Panc1 (cell line): ENCODE measurements at regions not wholly inside any gene's neighbourhood (a gene's known extent, or its start where the extent isn't known, plus 50 kb on each side); places are given as distances from the start of the nearest gene placed in this dataset.

Experiments
- ATAC-seq: fragments of 200-7000 bp; cut with Tn5 transposase; 2 replicates; pipeline ENCODE4 v1.9.1; 2020; ENCODE audit warnings: mild to moderate bottlenecking, moderate library complexity
- BruUV-seq: library from RNA; stranded (reverse); fragments of 400-500 nt; replicated peaks from 2 replicates; lab custom pipeline; 2021; lab: Mats Ljungman, UMichigan
- CTCF ChIA-PET: fragments of 300-600 bp; sonication (Branson Sonifier 250); formaldehyde crosslinking; loops from one replicate; lab custom pipeline; 2022; ENCODE audit warnings: antibody characterized with exemption; lab: Charles Lee
- POLR2A ChIA-PET: fragments of 300-600 bp; sonication (Branson Sonifier 250); formaldehyde crosslinking; loops from one replicate; lab custom pipeline; 2022; ENCODE audit warnings: antibody characterized with exemption; lab: Charles Lee
- DNase-seq: peaks from one replicate; pipeline ENCODE4 v3.0.0-alpha.2; 2010; ENCODE audit warnings: low read depth, low spot score
- H3K27ac ChIP-seq: 2 replicates; pipeline ENCODE4 v1.5.1; 2011; ENCODE audit warnings: mild to moderate bottlenecking, low read length, inconsistent platforms
- H3K27me3 ChIP-seq: fragments of 200-500 bp; sonication (Bioruptor generic); 2 replicates; pipeline ENCODE4 v1.6.0; 2014; ENCODE audit warnings: low read length, inconsistent platforms; ENCODE audit not compliant: control insufficient read depth, insufficient read depth
- H3K36me3 ChIP-seq: fragments of 200-500 bp; sonication (Bioruptor generic); 2 replicates; pipeline ENCODE4 v1.5.1; 2014; ENCODE audit warnings: inconsistent platforms, mild to moderate bottlenecking, low read length, moderate library complexity; ENCODE audit not compliant: control insufficient read depth, insufficient read depth
- H3K4me1 ChIP-seq: 2 replicates; pipeline ENCODE4 v1.5.1; 2011; ENCODE audit warnings: inconsistent platforms, mild to moderate bottlenecking, low read length, moderate library complexity; ENCODE audit not compliant: control insufficient read depth, insufficient read depth
- H3K4me3 ChIP-seq, 2 experiments: 2 replicates each; pipeline ENCODE4 v1.5.1; 2011 to 2012; ENCODE audit warnings: low read depth in 2 of 2, low read length in 2 of 2, mild to moderate bottlenecking in 2 of 2, inconsistent platforms in 1 of 2, moderate library complexity in 1 of 2
- H3K9me3 ChIP-seq: fragments of 200-500 bp; sonication (Bioruptor generic); 2 replicates; pipeline ENCODE4 v1.5.1; 2014; ENCODE audit warnings: low read depth, mild to moderate bottlenecking, inconsistent platforms, low read length, moderate library complexity; ENCODE audit not compliant: control insufficient read depth, insufficient read depth
- CTCF ChIP-seq: fragments of 450-650 bp; IDR thresholded peaks from 2 replicates; pipeline ENCODE4 v1.5.1; 2017; ENCODE audit warnings: mild to moderate bottlenecking
- POLR2AphosphoS5 ChIP-seq: IDR thresholded peaks from 2 replicates; pipeline ENCODE4 v1.6.1; 2012; ENCODE audit warnings: mild to moderate bottlenecking, low read depth, low read length, moderate library complexity
- REST ChIP-seq, 2 experiments: IDR thresholded peaks; 2 replicates each; pipeline ENCODE4 v1.6.1; 2011 to 2012; ENCODE audit warnings: low read depth in 2 of 2, control low read depth in 1 of 2, low read length in 1 of 2, mild to moderate bottlenecking in 1 of 2, moderate library complexity in 1 of 2; ENCODE audit not compliant: insufficient read depth in 1 of 2
- SIN3A ChIP-seq: IDR thresholded peaks from 2 replicates; pipeline ENCODE4 v1.6.1; 2012; ENCODE audit warnings: low read depth, mild to moderate bottlenecking, low read length, moderate library complexity, borderline replicate concordance; ENCODE audit not compliant: insufficient read depth
- TCF7L2 ChIP-seq: IDR thresholded peaks from 2 replicates; pipeline ENCODE4 v1.6.1; 2011; ENCODE audit warnings: mild to moderate bottlenecking, low read depth, low read length, inconsistent platforms
- in situ Hi-C: cut with HindIII; loops from 2 replicates; pipeline ENCODE4 v1.10.0; 2016; ENCODE audit warnings: low sequenced_read_pairs, low pct_unique_long_range_greater_than_20kb
- intact Hi-C: fragments of 100-400 bp; cut with micrococcal nuclease; formaldehyde crosslinking; loops from one replicate; pipeline ENCODE4 v1.10.0; 2022; ENCODE audit not compliant: unreplicated experiment

GRCh38 chr12:131458931-131459772 is 251.7 kb upstream of the SFSWAP start:
- H3K36me3 ChIP-seq, result no peaks in the 10 kb centered on the region
- ChIA-PET POLR2A (no interaction called here), CTCF (no interaction called here)
- BruUV-seq, result no TSS peak
- intact Hi-C loops (no loop called here), in situ Hi-C loops (no loop called here)
- peaks cover 18% of the 10 kb centered on the region for H3K27me3 ChIP-seq
- no peak overlapping the region for H3K4me3 ChIP-seq
- no peaks in the 10 kb centered on the region for H3K9me3 ChIP-seq
- no peak for DNase-seq
- ATAC-seq, result no peak
- H3K27ac ChIP-seq, result no peak overlapping the region
- H3K4me1 ChIP-seq, result no peaks in the 10 kb centered on the region
- TF ChIP-seq REST (IDR thresholded peaks at IDR 0.05; ENCODE audit: insufficient read depth in 1 of 2, low read depth in 2 of 2, low read length in 1 of 2) (no peak), POLR2AphosphoS5 (no peak), SIN3A (no peak), TCF7L2 (no peak)

- intact Hi-C loops (no loop called here), in situ Hi-C loops (no loop called here)
- BruUV-seq, result no TSS peak
- ATAC-seq (no peak), DNase-seq (no peak)
- H3K4me1 ChIP-seq, result no peaks in the 10 kb centered on the region
- TF ChIP-seq CTCF, result no peak
- TF ChIP-seq SIN3A, result no peak
- no peak for TF ChIP-seq TCF7L2
- no peak for TF ChIP-seq REST (IDR thresholded peaks at IDR 0.05; ENCODE audit: insufficient read depth in 1 of 2, low read depth in 2 of 2, low read length in 1 of 2)
- H3K27me3 ChIP-seq, result peaks cover 20% of the 10 kb centered on the region
- H3K36me3 ChIP-seq, result no peaks in the 10 kb centered on the region
- H3K9me3 ChIP-seq, result no peaks in the 10 kb centered on the region
- H3K4me3 ChIP-seq, result no peak overlapping the region
- ChIA-PET POLR2A (no interaction called here), CTCF (no interaction called here)
- H3K27ac ChIP-seq, result no peak overlapping the region
Measured at GRCh38 chr12:131459773-131460365, 251.0 kb upstream of the SFSWAP start.
